DOHH2 (cell line): ENCODE measurements at regions not wholly inside any gene's neighbourhood (a gene's known extent, or its start where the extent isn't known, plus 50 kb on each side); places are given as distances from the start of the nearest gene placed in this dataset.

Experiments used
- H3F3A ChIP-seq: fragments of 200-600 bp; sonication (generic), shearing (Covaris generic); 2 replicates; pipeline ENCODE4 v1.6.0; 2016; ENCODE audit warnings: antibody characterized with exemption, mild to moderate bottlenecking; ENCODE audit not compliant: control insufficient read depth, insufficient read depth
- H3K27ac ChIP-seq: fragments of 200-600 bp; sonication (generic); 2 replicates; pipeline ENCODE4 v1.5.1; 2014; ENCODE audit warnings: low read depth, mild to moderate bottlenecking, low read length, moderate library complexity
- H3K27me3 ChIP-seq: fragments of 200-600 bp; sonication (generic); 2 replicates; pipeline ENCODE4 v1.6.1; 2014; ENCODE audit warnings: mild to moderate bottlenecking, low read length, mixed read lengths; ENCODE audit not compliant: control insufficient read depth
- H3K36me3 ChIP-seq: fragments of 200-600 bp; sonication (generic); 2 replicates; pipeline ENCODE4 v1.6.1; 2014; ENCODE audit warnings: mild to moderate bottlenecking, low read length, moderate library complexity, mixed read lengths; ENCODE audit not compliant: control insufficient read depth
- H3K4me1 ChIP-seq: fragments of 200-600 bp; sonication (generic); 2 replicates; pipeline ENCODE4 v1.6.1; 2014; ENCODE audit warnings: mild to moderate bottlenecking, low read length, mixed read lengths; ENCODE audit not compliant: control insufficient read depth
- H3K4me2 ChIP-seq: fragments of 200-600 bp; sonication (generic); 2 replicates; pipeline ENCODE4 v1.6.0; 2014; ENCODE audit warnings: mild to moderate bottlenecking, low read length, moderate library complexity
- H3K4me3 ChIP-seq: fragments of 200-600 bp; sonication (generic); 2 replicates; pipeline ENCODE4 v1.5.1; 2014; ENCODE audit warnings: mild to moderate bottlenecking, low read length, mixed read lengths
- H3K79me2 ChIP-seq: fragments of 200-600 bp; sonication (generic); 2 replicates; pipeline ENCODE4 v1.6.1; 2014; ENCODE audit warnings: mild to moderate bottlenecking, low read length, mixed read lengths; ENCODE audit not compliant: control insufficient read depth
- H3K9me2 ChIP-seq: fragments of 200-600 bp; sonication (generic); replicated peaks from 2 replicates; pipeline ENCODE4 v1.6.1; 2014; ENCODE audit warnings: mild to moderate bottlenecking, low read length, mixed read lengths; ENCODE audit not compliant: control insufficient read depth
- H3K9me3 ChIP-seq: fragments of 200-600 bp; sonication (generic); 2 replicates; pipeline ENCODE4 v1.6.1; 2014; ENCODE audit warnings: antibody characterized with exemption, low read length, mixed read lengths; ENCODE audit not compliant: control insufficient read depth, insufficient read depth
- H4K20me1 ChIP-seq: fragments of 200-600 bp; sonication (generic); 2 replicates; pipeline ENCODE4 v1.6.0; 2014; ENCODE audit warnings: low read depth, mild to moderate bottlenecking, antibody characterized with exemption, low read length, moderate library complexity; ENCODE audit not compliant: control insufficient read depth, insufficient read depth
- CTCF ChIP-seq: fragments of 200-600 bp; sonication (generic); IDR thresholded peaks from one replicate; pipeline ENCODE4 v1.5.1; 2014; ENCODE audit warnings: antibody characterized with exemption, mild to moderate bottlenecking, low read depth, low read length; ENCODE audit not compliant: poor library complexity, severe bottlenecking
- EZH2phosphoT487 ChIP-seq: fragments of 200-600 bp; sonication (generic); IDR thresholded peaks from 2 replicates; pipeline ENCODE4 v1.6.1; 2017; ENCODE audit warnings: borderline replicate concordance, mild to moderate bottlenecking, antibody characterized with exemption, low read length, moderate library complexity, mixed read lengths

- H3K9me2 ChIP-seq, result no peaks in the 10 kb centered on the region
- no peaks in the 10 kb centered on the region for H4K20me1 ChIP-seq
- no peaks in the 10 kb centered on the region for H3K79me2 ChIP-seq
- no peaks in the 10 kb centered on the region for H3F3A ChIP-seq
- H3K4me3 ChIP-seq, result no peak overlapping the region
- no peak overlapping the region for H3K4me2 ChIP-seq
- no peaks in the 10 kb centered on the region for H3K4me1 ChIP-seq
- H3K27me3 ChIP-seq, result no peaks in the 10 kb centered on the region
- H3K27ac ChIP-seq, result no peak overlapping the region
- H3K36me3 ChIP-seq, result no peaks in the 10 kb centered on the region
- H3K9me3 ChIP-seq, result no peaks in the 10 kb centered on the region
- no peak for TF ChIP-seq EZH2phosphoT487
- TF ChIP-seq CTCF, result no peak
Observed at GRCh38 chr20:52332230-52332629, 140.7 kb upstream of the ZFP64 start.

DNA sequence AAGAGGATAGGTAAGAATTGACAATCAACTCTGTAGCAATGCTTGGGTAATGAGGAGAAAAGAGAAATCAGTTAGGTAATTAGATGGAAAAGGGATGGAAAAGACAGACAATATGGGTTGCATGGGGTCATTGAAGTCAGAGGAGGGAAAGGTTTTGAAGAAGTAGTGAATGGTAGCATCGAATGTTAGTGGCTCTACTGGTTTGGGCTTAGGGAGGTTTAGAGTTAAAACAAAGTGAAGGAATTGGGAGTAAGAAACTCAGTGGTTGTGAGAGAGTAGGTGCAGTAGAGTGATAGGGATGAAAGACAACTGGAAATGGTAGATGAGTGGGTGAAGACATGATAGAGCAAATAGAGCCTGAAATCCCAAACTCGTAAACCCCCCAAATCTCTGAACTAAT, 140.1 kb upstream of the ZFP64 start:
- H3K4me3 ChIP-seq, result no peak overlapping the region
- no peaks in the 10 kb centered on the region for H3K79me2 ChIP-seq
- H3K4me1 ChIP-seq, result no peaks in the 10 kb centered on the region
- no peaks in the 10 kb centered on the region for H3K9me3 ChIP-seq
- no peak for TF ChIP-seq CTCF
- TF ChIP-seq EZH2phosphoT487, result no peak
- no peak overlapping the region for H3K27ac ChIP-seq
- no peaks in the 10 kb centered on the region for H4K20me1 ChIP-seq
- no peaks in the 10 kb centered on the region for H3K9me2 ChIP-seq
- H3K27me3 ChIP-seq, result no peaks in the 10 kb centered on the region
- no peaks in the 10 kb centered on the region for H3F3A ChIP-seq
- no peak overlapping the region for H3K4me2 ChIP-seq
- no peaks in the 10 kb centered on the region for H3K36me3 ChIP-seq

DNA sequence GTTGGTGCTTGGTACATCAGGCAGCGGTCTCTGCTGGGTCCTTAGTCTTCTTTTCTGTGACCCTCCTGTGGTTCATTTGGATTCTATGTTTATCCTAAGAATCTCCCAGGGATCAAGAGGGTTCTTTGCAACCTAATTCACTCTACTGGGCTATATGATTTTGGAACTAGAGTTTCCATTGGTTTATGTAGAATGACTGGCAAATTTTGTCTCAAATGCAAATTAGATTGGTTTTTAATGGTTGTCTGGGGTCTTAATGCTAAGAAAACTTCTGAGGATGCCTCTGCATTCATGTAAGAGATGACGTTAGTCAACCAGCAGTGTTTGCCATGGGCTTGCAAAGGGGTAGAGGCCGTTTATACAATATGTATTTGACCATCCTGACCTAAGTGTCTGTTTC, 129.8 kb upstream of the ZFP64 start:
- Histone ChIP-seq H3K4me3 (no peak overlapping the region), H4K20me1 (no peaks in the 10 kb centered on the region)
- TF ChIP-seq CTCF, result no peak
- no peak for TF ChIP-seq EZH2phosphoT487

GRCh38 chr20:52318651-52319050, 127.1 kb upstream of the ZFP64 start:
- H3K79me2 ChIP-seq, result no peaks in the 10 kb centered on the region
- H3K27ac ChIP-seq, result no peak overlapping the region
- no peaks in the 10 kb centered on the region for H3K9me2 ChIP-seq
- H3K36me3 ChIP-seq, result no peaks in the 10 kb centered on the region
- H3K4me2 ChIP-seq, result no peak overlapping the region
- H3F3A ChIP-seq, result no peaks in the 10 kb centered on the region
- H4K20me1 ChIP-seq, result no peaks in the 10 kb centered on the region
- H3K27me3 ChIP-seq, result no peaks in the 10 kb centered on the region
- no peak overlapping the region for H3K4me3 ChIP-seq
- no peaks in the 10 kb centered on the region for H3K9me3 ChIP-seq
- no peaks in the 10 kb centered on the region for H3K4me1 ChIP-seq
- no peak for TF ChIP-seq CTCF
- no peak for TF ChIP-seq EZH2phosphoT487

More for the DNA sequence above, 129.8 kb upstream of the ZFP64 start:
- H3K27me3 ChIP-seq, result no peaks in the 10 kb centered on the region
- H3K4me2 ChIP-seq, result no peak overlapping the region
- no peaks in the 10 kb centered on the region for H3K9me2 ChIP-seq
- no peaks in the 10 kb centered on the region for H3K9me3 ChIP-seq
- no peaks in the 10 kb centered on the region for H3F3A ChIP-seq
- no peaks in the 10 kb centered on the region for H3K79me2 ChIP-seq
- no peaks in the 10 kb centered on the region for H3K4me1 ChIP-seq
- no peaks in the 10 kb centered on the region for H3K36me3 ChIP-seq
- no peak overlapping the region for H3K27ac ChIP-seq
